ENCODE measurements at regions not wholly inside any gene's neighbourhood (a gene's known extent, or its start where the extent isn't known, plus 50 kb on each side); places are given as distances from the start of the nearest gene placed in this dataset.

- no peak for TF ChIP-seq EZH2 (IDR thresholded peaks at IDR 0.05)
- no peak for TF ChIP-seq POLR2AphosphoS5 (IDR thresholded peaks at IDR 0.05; ENCODE audit: borderline replicate concordance, low read depth, low read length)
- TF ChIP-seq FOXP2 (optimal IDR thresholded peaks at IDR 0.05; ENCODE audit: control extremely low read depth, extremely low read length, insufficient read depth) = no peak
Measured at GRCh38 chr1:199512037-199512710, 515.3 kb upstream of the NR5A2 start.

All from SK-N-MC (cell line).